ENCODE measurements at regions not wholly inside any gene's neighbourhood (a gene's known extent, or its start where the extent isn't known, plus 50 kb on each side); places are given as distances from the start of the nearest gene placed in this dataset.

- Histone ChIP-seq H3K36me3 (ENCODE audit: control insufficient read depth, insufficient read depth, low read length) (no peaks in the 10 kb centered on the region), H3K9me3 (ENCODE audit: control insufficient read depth, insufficient read depth, low read depth, low read length) (no peaks in the 10 kb centered on the region), H3K4me3 (ENCODE audit: low read depth in 2 of 2, low read length in 2 of 2) (no peak overlapping the region), H3K27ac (ENCODE audit: low read length) (no peak overlapping the region), H3K4me1 (ENCODE audit: control insufficient read depth, insufficient read depth, low read length) (peaks cover 4% of the 10 kb centered on the region; the same call in 1 of the 2 replicates), H3K27me3 (ENCODE audit: control insufficient read depth, insufficient read depth, low read length) (no peaks in the 10 kb centered on the region)
- intact Hi-C loops (cut with micrococcal nuclease; ENCODE audit: unreplicated experiment) (no loop called here), in situ Hi-C loops (cut with HindIII; ENCODE audit: low pct_unique_long_range_greater_than_20kb, low sequenced_read_pairs) (no loop called here)
- ChIA-PET POLR2A (no interaction called here), CTCF (interaction anchor here (0.7 kb wide), 1 partner anchor 325 kb away, joined by 6 read pairs; no protein-coding TSS in a partner anchor)
- no TSS peak for BruUV-seq (replicated peaks)
- TF ChIP-seq POLR2AphosphoS5 (IDR thresholded peaks at IDR 0.05; ENCODE audit: low read depth, low read length) (no peak), TCF7L2 (IDR thresholded peaks at IDR 0.05; ENCODE audit: low read depth, low read length) (no peak), CTCF (IDR thresholded peaks at IDR 0.05) (no peak), SIN3A (IDR thresholded peaks at IDR 0.05; ENCODE audit: borderline replicate concordance, insufficient read depth, low read depth, low read length) (no peak), REST (IDR thresholded peaks at IDR 0.05; ENCODE audit: insufficient read depth in 1 of 2, low read depth in 2 of 2, low read length in 1 of 2) (no peak)
- DNase-seq (ENCODE audit: low read depth, low spot score) (no peak), ATAC-seq (no peak)
Measured at GRCh38 chr16:49027420-49027819, 254.2 kb downstream of the CBLN1 start.

- H3K9me3 ChIP-seq (ENCODE audit: control insufficient read depth, insufficient read depth, low read depth, low read length): no peaks in the 10 kb centered on the region
- H3K4me1 ChIP-seq (ENCODE audit: control insufficient read depth, insufficient read depth, low read length): peaks cover 7% of the 10 kb centered on the region; the same call in 1 of the 2 replicates
- intact Hi-C loops (cut with micrococcal nuclease; ENCODE audit: unreplicated experiment): no loop called here
- CTCF ChIA-PET: no interaction called here
- TF ChIP-seq CTCF (IDR thresholded peaks at IDR 0.05) (no peak), TCF7L2 (IDR thresholded peaks at IDR 0.05; ENCODE audit: low read depth, low read length) (no peak), POLR2AphosphoS5 (IDR thresholded peaks at IDR 0.05; ENCODE audit: low read depth, low read length) (no peak), REST (IDR thresholded peaks at IDR 0.05; ENCODE audit: insufficient read depth in 1 of 2, low read depth in 2 of 2, low read length in 1 of 2) (no peak)
- no peaks in the 10 kb centered on the region for H3K36me3 ChIP-seq (ENCODE audit: control insufficient read depth, insufficient read depth, low read length)
- no peak overlapping the region for H3K27ac ChIP-seq (ENCODE audit: low read length)
- POLR2A ChIA-PET: no interaction called here
- no peak for ATAC-seq
- no peaks in the 10 kb centered on the region for H3K27me3 ChIP-seq (ENCODE audit: control insufficient read depth, insufficient read depth, low read length)
- H3K4me3 ChIP-seq (ENCODE audit: low read depth in 2 of 2, low read length in 2 of 2): no peak overlapping the region
- no peak for DNase-seq (ENCODE audit: low read depth, low spot score)
- in situ Hi-C loops (cut with HindIII; ENCODE audit: low pct_unique_long_range_greater_than_20kb, low sequenced_read_pairs): no loop called here
- BruUV-seq (replicated peaks): no TSS peak
Measured at GRCh38 chr16:49026566-49027181, 255.0 kb downstream of the CBLN1 start.

Data from Panc1 (cell line).